ENCODE measurements at regions not wholly inside any gene's neighbourhood (a gene's known extent, or its start where the extent isn't known, plus 50 kb on each side); places are given as distances from the start of the nearest gene placed in this dataset.

GRCh38 chr2:207254591-207255464, 89.1 kb upstream of the KLF7 start:
- RAD21 ChIA-PET (ENCODE audit: low non-redundant PET in 1 of 2, low total read pairs in 2 of 2, uncharacterized antibody in 2 of 2, unreplicated experiment in 2 of 2) = no interaction called here
- no peak overlapping the region for H3K9ac ChIP-seq (ENCODE audit: low read length)
- CTCF ChIA-PET = no interaction called here
- DNase-seq (ENCODE audit: low read depth, low spot score) = no peak
- intact Hi-C loops (cut with micrococcal nuclease) = no loop called here
- H3K27ac ChIP-seq (ENCODE audit: low read depth, low read length) = no peak overlapping the region
- no peak overlapping the region for H2AFZ ChIP-seq (ENCODE audit: low read depth, low read length, poor library complexity, severe bottlenecking)
- H3K36me3 ChIP-seq (ENCODE audit: control insufficient read depth in 1 of 2, insufficient read depth in 2 of 2, low read length in 2 of 2) = no peaks in the 10 kb centered on the region
- ATAC-seq = no peak
- no peaks in the 10 kb centered on the region for H3K27me3 ChIP-seq (ENCODE audit: insufficient read depth, low read length)
- no peak overlapping the region for H3K4me3 ChIP-seq (replicated peaks in 1 of 2; ENCODE audit: low read depth in 1 of 2, low read length in 2 of 2)
- H3K9me3 ChIP-seq (ENCODE audit: control insufficient read depth in 1 of 2, insufficient read depth in 1 of 2, low read depth in 1 of 2, low read length in 2 of 2) = no peaks in the 10 kb centered on the region
- POLR2A ChIA-PET = no interaction called here
- peaks cover 4 to 29% of the 10 kb centered on the region in 2 experiments; a peak in 3 of 4 replicates for H3K4me1 ChIP-seq (ENCODE audit: control insufficient read depth in 1 of 2, insufficient read depth in 2 of 2, low read length in 2 of 2)
- no peaks in the 10 kb centered on the region for H3K79me2 ChIP-seq (ENCODE audit: insufficient read depth, low read length)
- no peaks in the 10 kb centered on the region for H4K20me1 ChIP-seq (ENCODE audit: insufficient read depth)
- H3K9me2 ChIP-seq (ENCODE audit: insufficient read depth) = no peaks in the 10 kb centered on the region
- TF ChIP-seq TCF7L2 (IDR thresholded peaks at IDR 0.05; ENCODE audit: borderline replicate concordance, extremely low read depth, insufficient read depth, insufficient read length) (no peak), EZH2phosphoT487 (IDR thresholded peaks at IDR 0.05; ENCODE audit: borderline replicate concordance) (no peak), CTCF (IDR thresholded peaks at IDR 0.05 in 2 of 3, conservative IDR thresholded peaks at IDR 0.05 in 1 of 3; ENCODE audit: borderline replicate concordance in 1 of 3, insufficient read depth in 1 of 3, low read depth in 2 of 3, low read length in 2 of 3) (no peak), ZNF274 (IDR thresholded peaks at IDR 0.05; ENCODE audit: low read depth, low read length) (no peak), ZBTB33 (IDR thresholded peaks at IDR 0.05; ENCODE audit: extremely low read depth, insufficient replicate concordance, low read length) (no peak), YY1 (IDR thresholded peaks at IDR 0.05; ENCODE audit: extremely low read depth, insufficient replicate concordance, low read depth, low read length) (no peak), SRF (IDR thresholded peaks at IDR 0.05; ENCODE audit: low read depth) (no peak), ATF3 (IDR thresholded peaks at IDR 0.05) (no peak), FOSL1 (IDR thresholded peaks at IDR 0.05; ENCODE audit: low read depth) (no peak), EZH2 (IDR thresholded peaks at IDR 0.05) (no peak), CEBPB (IDR thresholded peaks at IDR 0.05; ENCODE audit: low read depth) (no peak), POLR2A (IDR thresholded peaks at IDR 0.05; ENCODE audit: borderline replicate concordance, extremely low read depth, insufficient read depth, insufficient read length) (no peak), RAD21 (IDR thresholded peaks at IDR 0.05; ENCODE audit: low read depth) (no peak), EGR1 (IDR thresholded peaks at IDR 0.05; ENCODE audit: low read depth) (no peak), POLR2AphosphoS5 (IDR thresholded peaks at IDR 0.05; ENCODE audit: low read depth, low read length) (no peak), SP1 (IDR thresholded peaks at IDR 0.05; ENCODE audit: low read depth) (no peak)
- TF ChIP-seq, protein P1, sequence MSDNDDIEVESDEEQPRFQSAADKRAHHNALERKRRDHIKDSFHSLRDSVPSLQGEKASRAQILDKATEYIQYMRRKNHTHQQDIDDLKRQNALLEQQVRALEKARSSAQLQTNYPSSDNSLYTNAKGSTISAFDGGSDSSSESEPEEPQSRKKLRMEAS (IDR thresholded peaks at IDR 0.05) = no peak
- H3K4me2 ChIP-seq (ENCODE audit: low read length) = 0 out of 2 replicates have a peak overlapping the region, but pooled peaks have one; percentile 22
- BruUV-seq (replicated peaks) = no TSS peak
